ENCODE measurements at regions not wholly inside any gene's neighbourhood (a gene's known extent, or its start where the extent isn't known, plus 50 kb on each side); places are given as distances from the start of the nearest gene placed in this dataset.

- H3K23ac ChIP-seq (ENCODE audit: insufficient read length), result no peak overlapping the region
- ChIA-PET CTCF (ENCODE audit: partially characterized antibody) (interaction anchor here (1.1 kb wide), 1 partner anchor 13 kb away, joined by 3 read pairs; no protein-coding TSS in a partner anchor), POLR2A (ENCODE audit: partially characterized antibody) (interaction anchor here (0.6 kb wide), 1 partner anchor 9 kb away, joined by 3 read pairs; no protein-coding TSS in a partner anchor)
- DNase-seq (ENCODE audit: low read depth in 1 of 2, low spot score in 2 of 2) (no peak), FAIRE-seq (no peak)
- H4K8ac ChIP-seq (ENCODE audit: extremely low read depth, insufficient read depth, low read length), result no peak overlapping the region
- H4K91ac ChIP-seq (replicated peaks; ENCODE audit: insufficient read length, low read length), result no peak overlapping the region
- no peak overlapping the region for H2BK12ac ChIP-seq (ENCODE audit: low read depth, low read length)
- peak overlapping the region; percentile 45; the same call in 1 of the 2 replicates for H2AFZ ChIP-seq (ENCODE audit: low read length)
- no peak overlapping the region for H3K56ac ChIP-seq (replicated peaks; ENCODE audit: insufficient read length, low read depth, low read length)
- H3K4me3 ChIP-seq (ENCODE audit: extremely low read depth in 1 of 4, insufficient read depth in 2 of 4, low read depth in 3 of 4, low read length in 4 of 4), result no peak overlapping the region
- no peaks in the 10 kb centered on the region for H3K79me2 ChIP-seq (ENCODE audit: control insufficient read depth in 1 of 2, insufficient read depth in 2 of 2, low read length in 2 of 2)
- no peak overlapping the region for H2AK5ac ChIP-seq (ENCODE audit: low read depth, low read length)
- H3K9me3 ChIP-seq (ENCODE audit: insufficient read depth in 2 of 2, low read depth in 1 of 2, low read length in 1 of 2), result no peaks in the 10 kb centered on the region
- H3K4me1 ChIP-seq (replicated peaks in 1 of 4; ENCODE audit: control insufficient read depth in 3 of 4, insufficient read depth in 4 of 4, low read length in 3 of 4), result peaks cover 0 to 3% (median 0%) of the 10 kb centered on the region in 4 experiments; a peak in 1 of 7 replicates
- no peak overlapping the region for H3K9ac ChIP-seq (replicated peaks in 1 of 4; ENCODE audit: extremely low read depth in 1 of 4, low read depth in 3 of 4, low read length in 3 of 4)
- H3K23me2 ChIP-seq (ENCODE audit: low read depth, low read length), result no peaks in the 10 kb centered on the region
- no peak overlapping the region for H2BK5ac ChIP-seq (ENCODE audit: low read depth, low read length)
- no peak overlapping the region for H3K14ac ChIP-seq (ENCODE audit: insufficient read length)
- no peak overlapping the region for H2BK20ac ChIP-seq (ENCODE audit: low read length)
- H3K4ac ChIP-seq (replicated peaks; ENCODE audit: insufficient read length, low read depth, low read length), result no peak overlapping the region
- WGBS, 2 experiments (ENCODE audit: extremely low coverage in 1 of 2, insufficient coverage in 1 of 2, insufficient read length in 1 of 2, insufficient replicate concordance in 2 of 2, low coverage in 1 of 2, low lambda C conversion rate in 2 of 2, missing lambda C conversion rate in 1 of 2), result 87% methylated on average over 5 of the region's 5 CpGs; no CpG with 5 or more reads in 1 of the 2 experiments
- H3K18ac ChIP-seq (ENCODE audit: extremely low read depth, low read length), result no peak overlapping the region
- no peak overlapping the region for H3K27ac ChIP-seq (ENCODE audit: low read depth, low read length)
- no peaks in the 10 kb centered on the region for H3K36me3 ChIP-seq (ENCODE audit: control insufficient read depth in 2 of 4, insufficient read depth in 4 of 4, low read length in 3 of 4)
- no peaks in the 10 kb centered on the region for H4K20me1 ChIP-seq (replicated peaks in 1 of 2; ENCODE audit: control insufficient read depth in 1 of 2, insufficient read depth in 2 of 2, low read length in 2 of 2)
- no peak overlapping the region for H2BK15ac ChIP-seq (ENCODE audit: low read length)
- H4K5ac ChIP-seq (ENCODE audit: insufficient read length, low read depth, low read length), result no peak overlapping the region
- H3K27me3 ChIP-seq (replicated peaks in 1 of 4; ENCODE audit: control insufficient read depth in 3 of 4, extremely low read depth in 1 of 4, insufficient read depth in 3 of 4, low read length in 3 of 4), result no peaks in the 10 kb centered on the region; a peak in 1 of 7 replicates
- no peak for TF ChIP-seq POLR2A (IDR thresholded peaks at IDR 0.05; ENCODE audit: control extremely low read depth in 1 of 2, low read depth in 2 of 2, low read length in 2 of 2)
- no peak for TF ChIP-seq RBBP5 (IDR thresholded peaks at IDR 0.05; ENCODE audit: borderline replicate concordance, low read depth, low read length)
- no peak for TF ChIP-seq CEBPB (IDR thresholded peaks at IDR 0.05; ENCODE audit: low read depth, low read length)
- no peak for TF ChIP-seq SP1 (IDR thresholded peaks at IDR 0.05; ENCODE audit: low read depth, low read length)
- H3K79me1 ChIP-seq (ENCODE audit: low read depth, low read length), result no peaks in the 10 kb centered on the region
- no peak overlapping the region for H2BK120ac ChIP-seq (replicated peaks; ENCODE audit: low read depth, low read length)
- no peak overlapping the region for H3K4me2 ChIP-seq (ENCODE audit: insufficient read depth in 1 of 2, low read depth in 2 of 2, low read length in 2 of 2)
Observed at GRCh38 chr6:90653750-90654149, 66.9 kb upstream of the MAP3K7 start.

Measured in H1 (cell line).